PC-3 (cell line): ENCODE measurements at regions not wholly inside any gene's neighbourhood (a gene's known extent, or its start where the extent isn't known, plus 50 kb on each side); places are given as distances from the start of the nearest gene placed in this dataset.

Experiments used
- EZH2 ChIP-seq: fragments of 300-600 bp; sonication (generic); IDR thresholded peaks from one replicate; pipeline ENCODE4 v1.6.1; 2017; ENCODE audit warnings: antibody characterized with exemption, mild to moderate bottlenecking, low read length; ENCODE audit not compliant: unreplicated experiment
- EZH2phosphoT487 ChIP-seq: fragments of 300-600 bp; sonication (generic); IDR thresholded peaks from 2 replicates; pipeline ENCODE4 v1.6.1; 2018; ENCODE audit warnings: mild to moderate bottlenecking, antibody characterized with exemption, low read length, borderline replicate concordance
- TF ChIP-seq, protein P1 (sequence below): fragments of 300-600 bp; sonication (generic); conservative IDR thresholded peaks from 2 replicates; pipeline ENCODE4 v1.5.1; 2017; ENCODE audit warnings: antibody characterized with exemption, low read depth, mild to moderate bottlenecking, low read length

DNA sequence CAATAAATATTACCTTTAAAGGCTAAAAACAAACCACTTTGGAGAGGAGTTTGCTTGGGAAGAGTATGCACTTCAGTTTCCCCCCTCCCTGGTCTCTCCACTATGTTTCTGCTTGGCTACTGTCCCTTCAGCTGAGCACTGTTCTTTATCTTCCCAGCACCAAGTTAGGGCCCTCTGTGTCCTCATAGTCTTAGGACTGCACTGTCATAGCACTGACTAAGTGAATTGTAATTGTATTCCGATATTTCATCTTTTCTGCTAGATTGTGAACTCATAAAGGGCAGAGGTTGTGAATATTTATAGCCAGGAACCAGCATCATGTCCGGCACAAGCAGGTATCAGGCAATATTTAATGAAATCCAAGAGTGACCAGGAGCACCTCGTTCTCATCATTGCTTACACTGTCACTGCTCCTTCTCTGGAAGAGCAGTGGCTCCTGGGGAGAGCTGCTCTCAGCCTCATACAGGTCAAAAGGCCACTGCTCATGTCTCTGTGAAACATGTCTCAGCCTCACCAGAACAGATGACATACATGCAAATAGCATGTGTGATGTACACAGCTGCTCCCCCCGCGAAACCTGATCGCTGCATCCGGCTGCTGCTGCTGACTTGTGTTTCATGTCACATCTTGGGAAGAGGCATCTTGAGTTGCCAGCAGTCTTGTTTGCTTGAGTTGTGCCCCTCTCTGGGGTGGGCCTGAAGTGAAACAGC, 279.7 kb upstream of the MSX2 start:
- TF ChIP-seq, protein P1, sequence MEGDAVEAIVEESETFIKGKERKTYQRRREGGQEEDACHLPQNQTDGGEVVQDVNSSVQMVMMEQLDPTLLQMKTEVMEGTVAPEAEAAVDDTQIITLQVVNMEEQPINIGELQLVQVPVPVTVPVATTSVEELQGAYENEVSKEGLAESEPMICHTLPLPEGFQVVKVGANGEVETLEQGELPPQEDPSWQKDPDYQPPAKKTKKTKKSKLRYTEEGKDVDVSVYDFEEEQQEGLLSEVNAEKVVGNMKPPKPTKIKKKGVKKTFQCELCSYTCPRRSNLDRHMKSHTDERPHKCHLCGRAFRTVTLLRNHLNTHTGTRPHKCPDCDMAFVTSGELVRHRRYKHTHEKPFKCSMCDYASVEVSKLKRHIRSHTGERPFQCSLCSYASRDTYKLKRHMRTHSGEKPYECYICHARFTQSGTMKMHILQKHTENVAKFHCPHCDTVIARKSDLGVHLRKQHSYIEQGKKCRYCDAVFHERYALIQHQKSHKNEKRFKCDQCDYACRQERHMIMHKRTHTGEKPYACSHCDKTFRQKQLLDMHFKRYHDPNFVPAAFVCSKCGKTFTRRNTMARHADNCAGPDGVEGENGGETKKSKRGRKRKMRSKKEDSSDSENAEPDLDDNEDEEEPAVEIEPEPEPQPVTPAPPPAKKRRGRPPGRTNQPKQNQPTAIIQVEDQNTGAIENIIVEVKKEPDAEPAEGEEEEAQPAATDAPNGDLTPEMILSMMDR, result no peak
- no peak for TF ChIP-seq EZH2
- TF ChIP-seq EZH2phosphoT487, result no peak
